Heart left ventricle (tissue), 16 donors: ENCODE measurements at regions not wholly inside any gene's neighbourhood (a gene's known extent, or its start where the extent isn't known, plus 50 kb on each side); places are given as distances from the start of the nearest gene placed in this dataset.
A peak's percentile ranks its signal among the peaks of the same experiment; 100 is the strongest.

Source experiments
- ATAC-seq, 4 donors: fragments of 200-7000 bp; cut with Tn5 transposase; one replicate each; pipeline ENCODE4 v1.9.1; 2020 to 2022; ENCODE audit warnings: moderate library complexity in 4 of 4, mild to moderate bottlenecking in 3 of 4, moderate number of reproducible peaks in 1 of 4
- DNase-seq, 5 donors: peaks; one replicate each; pipeline ENCODE4 v3.0.0-alpha.2; 2020
- H3K27ac ChIP-seq, 12 donors: fragments of 200-600 bp; sonication (generic) in 4 of 12; one replicate each; pipeline versions ENCODE4 v1.5.0 to v1.8.0; 2016 to 2022; ENCODE audit warnings: mild to moderate bottlenecking in 2 of 12
- H3K27me3 ChIP-seq, 9 donors: fragments of 200-600 bp; sonication (generic) in 2 of 9; one replicate each; pipeline versions ENCODE4 v1.5.1 to v1.8.0; 2016 to 2022; ENCODE audit warnings: mild to moderate bottlenecking in 3 of 9
- H3K36me3 ChIP-seq, 9 donors: fragments of 200-600 bp; sonication (generic) in 2 of 9; one replicate each; pipeline versions ENCODE4 v1.5.0 to v1.8.0; 2018 to 2022; ENCODE audit warnings: mild to moderate bottlenecking in 2 of 9
- H3K4me1 ChIP-seq, 12 donors: fragments of 200-600 bp; sonication (generic) in 4 of 12; one replicate each; pipeline versions ENCODE4 v1.5.0 to v1.8.0; 2016 to 2022; ENCODE audit warnings: mild to moderate bottlenecking in 3 of 12
- H3K4me3 ChIP-seq, 12 donors: fragments of 200-600 bp; sonication (generic) in 4 of 12; one replicate each; pipeline versions ENCODE4 v1.5.0 to v1.8.0; 2017 to 2022; ENCODE audit warnings: mild to moderate bottlenecking in 9 of 12, moderate library complexity in 4 of 12
- H3K9me3 ChIP-seq, 12 donors: fragments of 200-600 bp; sonication (generic) in 4 of 12; one replicate each; pipeline versions ENCODE4 v1.5.0 to v1.8.0; 2016 to 2022; ENCODE audit warnings: mild to moderate bottlenecking in 1 of 12
- CTCF ChIP-seq, 12 donors: fragments of 200-600 bp; sonication (generic) in 4 of 12; IDR thresholded peaks; one replicate each; pipeline versions ENCODE4 v1.5.0 to v1.8.0; 2018 to 2022; ENCODE audit warnings: antibody characterized with exemption in 12 of 12, mild to moderate bottlenecking in 5 of 12
- POLR2A ChIP-seq, 2 donors: fragments of 450-650 bp; IDR thresholded peaks; one replicate each; pipeline ENCODE4 v1.6.1; 2017; ENCODE audit warnings: antibody characterized with exemption in 2 of 2, mild to moderate bottlenecking in 2 of 2, moderate library complexity in 2 of 2
- WGBS, 4 donors: extraction: QIAGEN DNeasy Blood & Tissue Kit in 2 of 4; methylation state at CpG; one replicate each; pipeline versions ENCODE4 v1.1.5 to v1.1.7; 2013 to 2018; 5-methylcytosine and 5-hydroxymethylcytosine counted together
- intact Hi-C, 10 donors: fragments of 100-400 bp; cut with DNase I; formaldehyde crosslinking; loops; one replicate each; pipeline versions ENCODE4 v1.11.1 to v1.14.2; 2022
- donor health status: ischemic (EF 13 %, LVEDD 7.1; RV severe dilation, severe dysfunction).
- donor health status: healthy with polysubstance abuse.
- donor health status: DM: no; HTN: yes; CAD: no.
- donor health status: DM: no; HTN: no; CAD: no.
- donor health status: ischemic (EF 25% LVEDD 6.9; RV normal size, moderate dysfunction).
- donor health status: ischemic (EF 25% LVEDD 5.7; RV mildly dilated, moderate dysfunction).
- donor health status: healthy.
- donor health status: DM: yes; HTN: yes; CAD: no.
- donor health status: ischemic (EF 35%, LVEDD 5.7; RV mildly dilated, moderate dysfunction).
- donor health status: nonischemic (EF 11% LVEDD 7.7; RV severe dilation, severe dysfunction).
- donor health status: DM: yes; HTN: yes; CAD: no.
- donor health status: PGD.
- donor health status: ischemic (EF 29% LVEDD 5.4; RV normal size, mild dysfunction).
- donor health status: nonischemic (EF 23%, LVEDD 6.1; RV moderate dilation, normal function).

GRCh38 chr12:107558141-107558815 is 127.3 kb upstream of the PWP1 start:
- DNase-seq = no peak
- Histone ChIP-seq H3K27me3 (no peaks in the 10 kb centered on the region), H3K9me3 (no peaks in the 10 kb centered on the region), H3K27ac (no peak overlapping the region), H3K4me1 (no peaks in the 10 kb centered on the region), H3K36me3 (no peaks in the 10 kb centered on the region), H3K4me3 (no peak overlapping the region)
- WGBS, 4 donors = 72 to 81% (median 78%) methylated on average over 9 of the region's 9 CpGs
- ATAC-seq = no peak
- intact Hi-C loops = no loop called here
- TF ChIP-seq CTCF (IDR thresholded peaks at IDR 0.05) = no peak
- no peak for TF ChIP-seq POLR2A (IDR thresholded peaks at IDR 0.05)

GRCh38 chr12:107558816-107559382 is 126.7 kb upstream of the PWP1 start:
- no peak overlapping the region for H3K4me3 ChIP-seq
- H3K4me1 ChIP-seq = no peaks in the 10 kb centered on the region
- 39 to 58% (median 51%) methylated on average over 5 of the region's 5 CpGs for WGBS, 4 donors
- DNase-seq = no peak
- H3K27me3 ChIP-seq = no peaks in the 10 kb centered on the region
- no peaks in the 10 kb centered on the region for H3K36me3 ChIP-seq
- no peak for TF ChIP-seq CTCF (IDR thresholded peaks at IDR 0.05)
- no peak for TF ChIP-seq POLR2A (IDR thresholded peaks at IDR 0.05)
- no peak overlapping the region for H3K27ac ChIP-seq
- H3K9me3 ChIP-seq = no peaks in the 10 kb centered on the region
- ATAC-seq = no peak
- intact Hi-C loops = no loop called here

- no peaks in the 10 kb centered on the region for H3K27me3 ChIP-seq
- DNase-seq (no peak), ATAC-seq (peak in 1 of 4 donors; percentile 41)
- 67 to 81% (median 75%) methylated on average over 7 of the region's 7 CpGs for WGBS, 4 donors
- no peak overlapping the region for H3K27ac ChIP-seq
- TF ChIP-seq CTCF (IDR thresholded peaks at IDR 0.05) = no peak
- TF ChIP-seq POLR2A (IDR thresholded peaks at IDR 0.05) = no peak
- no peaks in the 10 kb centered on the region for H3K36me3 ChIP-seq
- intact Hi-C loops = no loop called here
- no peaks in the 10 kb centered on the region for H3K4me1 ChIP-seq
- no peak overlapping the region for H3K4me3 ChIP-seq
- H3K9me3 ChIP-seq = no peaks in the 10 kb centered on the region
These were observed 125.3 kb upstream of the PWP1 start for GRCh38 chr12:107560165-107560898.

GRCh38 chr12:107560899-107561285 is 124.7 kb upstream of the PWP1 start:
- 84 to 96% (median 88%) methylated on average over 4 of the region's 4 CpGs for WGBS, 4 donors
- Histone ChIP-seq H3K27ac (no peak overlapping the region), H3K4me1 (no peaks in the 10 kb centered on the region), H3K27me3 (no peaks in the 10 kb centered on the region), H3K9me3 (no peaks in the 10 kb centered on the region), H3K36me3 (no peaks in the 10 kb centered on the region), H3K4me3 (no peak overlapping the region)
- no peak for TF ChIP-seq CTCF (IDR thresholded peaks at IDR 0.05)
- TF ChIP-seq POLR2A (IDR thresholded peaks at IDR 0.05) = no peak
- no peak for DNase-seq
- ATAC-seq = no peak
- intact Hi-C loops = no loop called here
